ENCODE measurements at regions not wholly inside any gene's neighbourhood (a gene's known extent, or its start where the extent isn't known, plus 50 kb on each side); places are given as distances from the start of the nearest gene placed in this dataset.

GRCh38 chr1:78236716-78237115, 190.9 kb downstream of the GIPC2 start:
- no peak overlapping the region for H3K4me3 Mint-ChIP-seq
- Histone ChIP-seq H3K4me1 (ENCODE audit: insufficient read depth, low read length) (no peaks in the 10 kb centered on the region), H3K27ac (ENCODE audit: low read depth, low read length) (no peak overlapping the region), H3K27me3 (ENCODE audit: insufficient read depth, low read length, poor library complexity, severe bottlenecking) (no peaks in the 10 kb centered on the region), H3K4me3 (ENCODE audit: low read length) (no peak overlapping the region), H3K9me3 (ENCODE audit: low read length) (no peaks in the 10 kb centered on the region), H3K36me3 (ENCODE audit: insufficient read depth, low read length) (no peaks in the 10 kb centered on the region)
- peaks cover 0 to 12% of the 10 kb centered on the region in 2 donors for H3K27me3 Mint-ChIP-seq
- no peaks in the 10 kb centered on the region for H3K36me3 Mint-ChIP-seq
- peaks cover 0 to 7% (median 3%) of the 10 kb centered on the region in 5 donors for H3K9me3 Mint-ChIP-seq
- H3K27ac Mint-ChIP-seq = no peak overlapping the region
- CTCF ChIA-PET = no interaction called here
- H3K4me1 Mint-ChIP-seq = no peaks in the 10 kb centered on the region
- POLR2A ChIA-PET = no interaction called here
- DNase-seq = no peak

GRCh38 chr1:78237364-78237916, 191.7 kb downstream of the GIPC2 start:
- Histone ChIP-seq H3K4me1 (ENCODE audit: insufficient read depth, low read length) (no peaks in the 10 kb centered on the region), H3K27ac (ENCODE audit: low read depth, low read length) (no peak overlapping the region), H3K9me3 (ENCODE audit: low read length) (no peaks in the 10 kb centered on the region), H3K36me3 (ENCODE audit: insufficient read depth, low read length) (no peaks in the 10 kb centered on the region), H3K4me3 (ENCODE audit: low read length) (no peak overlapping the region), H3K27me3 (ENCODE audit: insufficient read depth, low read length, poor library complexity, severe bottlenecking) (no peaks in the 10 kb centered on the region)
- POLR2A ChIA-PET = no interaction called here
- Mint-ChIP-seq H3K27ac (no peak overlapping the region), H3K9me3 (peaks cover 0 to 7% (median 4%) of the 10 kb centered on the region in 5 donors), H3K36me3 (no peaks in the 10 kb centered on the region), H3K27me3 (peaks cover 0 to 6% of the 10 kb centered on the region in 2 donors), H3K4me3 (no peak overlapping the region), H3K4me1 (no peaks in the 10 kb centered on the region)
- DNase-seq = no peak
- CTCF ChIA-PET = no interaction called here

GRCh38 chr1:78240191-78240590, 194.4 kb downstream of the GIPC2 start:
- Histone ChIP-seq H3K27ac (ENCODE audit: low read depth, low read length) (no peak overlapping the region), H3K27me3 (ENCODE audit: insufficient read depth, low read length, poor library complexity, severe bottlenecking) (no peaks in the 10 kb centered on the region), H3K36me3 (ENCODE audit: insufficient read depth, low read length) (no peaks in the 10 kb centered on the region), H3K4me1 (ENCODE audit: insufficient read depth, low read length) (no peaks in the 10 kb centered on the region), H3K9me3 (ENCODE audit: low read length) (no peaks in the 10 kb centered on the region), H3K4me3 (ENCODE audit: low read length) (no peak overlapping the region)
- H3K27ac Mint-ChIP-seq = no peak overlapping the region
- no peak overlapping the region for H3K4me3 Mint-ChIP-seq
- H3K36me3 Mint-ChIP-seq = no peaks in the 10 kb centered on the region
- H3K9me3 Mint-ChIP-seq = peaks cover 0 to 7% (median 6%) of the 10 kb centered on the region in 5 donors
- peaks cover 0 to 6% of the 10 kb centered on the region in 2 donors for H3K27me3 Mint-ChIP-seq
- DNase-seq = no peak
- ChIA-PET CTCF (no interaction called here), POLR2A (no interaction called here)
- H3K4me1 Mint-ChIP-seq = no peaks in the 10 kb centered on the region

GRCh38 chr1:78240755-78241154, 195.0 kb downstream of the GIPC2 start:
- no peaks in the 10 kb centered on the region for H3K27me3 ChIP-seq (ENCODE audit: insufficient read depth, low read length, poor library complexity, severe bottlenecking)
- H3K9me3 Mint-ChIP-seq = peaks cover 0 to 7% (median 5%) of the 10 kb centered on the region in 5 donors
- no peak overlapping the region for H3K27ac ChIP-seq (ENCODE audit: low read depth, low read length)
- CTCF ChIA-PET = no interaction called here
- POLR2A ChIA-PET = no interaction called here
- H3K27me3 Mint-ChIP-seq = peaks cover 0 to 2% of the 10 kb centered on the region in 2 donors
- H3K4me1 Mint-ChIP-seq = no peaks in the 10 kb centered on the region
- no peak for DNase-seq
- H3K9me3 ChIP-seq (ENCODE audit: low read length) = no peaks in the 10 kb centered on the region
- H3K4me1 ChIP-seq (ENCODE audit: insufficient read depth, low read length) = no peaks in the 10 kb centered on the region
- no peaks in the 10 kb centered on the region for H3K36me3 ChIP-seq (ENCODE audit: insufficient read depth, low read length)
- no peak overlapping the region for H3K4me3 ChIP-seq (ENCODE audit: low read length)
- H3K27ac Mint-ChIP-seq = no peak overlapping the region
- no peak overlapping the region for H3K4me3 Mint-ChIP-seq
- H3K36me3 Mint-ChIP-seq = no peaks in the 10 kb centered on the region

- Mint-ChIP-seq H3K36me3 (no peaks in the 10 kb centered on the region), H3K27me3 (peaks cover 3 to 8% of the 10 kb centered on the region in 2 donors), H3K4me1 (no peaks in the 10 kb centered on the region), H3K4me3 (no peak overlapping the region), H3K27ac (no peak overlapping the region), H3K9me3 (peaks cover 1 to 9% (median 3%) of the 10 kb centered on the region in 5 donors)
- no peak overlapping the region for H3K4me3 ChIP-seq (ENCODE audit: low read length)
- no peaks in the 10 kb centered on the region for H3K4me1 ChIP-seq (ENCODE audit: insufficient read depth, low read length)
- H3K36me3 ChIP-seq (ENCODE audit: insufficient read depth, low read length) = no peaks in the 10 kb centered on the region
- H3K27ac ChIP-seq (ENCODE audit: low read depth, low read length) = no peak overlapping the region
- POLR2A ChIA-PET = no interaction called here
- H3K9me3 ChIP-seq (ENCODE audit: low read length) = no peaks in the 10 kb centered on the region
- H3K27me3 ChIP-seq (ENCODE audit: insufficient read depth, low read length, poor library complexity, severe bottlenecking) = no peaks in the 10 kb centered on the region
- CTCF ChIA-PET = no interaction called here
- no peak for DNase-seq
Measured at GRCh38 chr1:78247079-78247478, 201.3 kb downstream of the GIPC2 start.

GRCh38 chr1:78250201-78250600, 204.4 kb downstream of the GIPC2 start:
- Mint-ChIP-seq H3K36me3 (no peaks in the 10 kb centered on the region), H3K9me3 (peaks cover 2 to 7% (median 3%) of the 10 kb centered on the region in 5 donors), H3K27me3 (peaks cover 3 to 12% of the 10 kb centered on the region in 2 donors), H3K4me3 (no peak overlapping the region), H3K4me1 (no peaks in the 10 kb centered on the region), H3K27ac (peak overlapping the region in 1 of 8 donors; percentile 65)
- H3K27ac ChIP-seq (ENCODE audit: low read depth, low read length) = no peak overlapping the region
- POLR2A ChIA-PET = no interaction called here
- H3K36me3 ChIP-seq (ENCODE audit: insufficient read depth, low read length) = no peaks in the 10 kb centered on the region
- CTCF ChIA-PET = no interaction called here
- no peak overlapping the region for H3K4me3 ChIP-seq (ENCODE audit: low read length)
- H3K9me3 ChIP-seq (ENCODE audit: low read length) = no peaks in the 10 kb centered on the region
- DNase-seq = no peak
- H3K27me3 ChIP-seq (ENCODE audit: insufficient read depth, low read length, poor library complexity, severe bottlenecking) = no peaks in the 10 kb centered on the region
- H3K4me1 ChIP-seq (ENCODE audit: insufficient read depth, low read length) = no peaks in the 10 kb centered on the region

- no peak overlapping the region for H3K27ac Mint-ChIP-seq
- no peak for DNase-seq
- POLR2A ChIA-PET = no interaction called here
- Histone ChIP-seq H3K4me3 (ENCODE audit: low read length) (no peak overlapping the region), H3K36me3 (ENCODE audit: insufficient read depth, low read length) (no peaks in the 10 kb centered on the region), H3K9me3 (ENCODE audit: low read length) (no peaks in the 10 kb centered on the region), H3K27me3 (ENCODE audit: insufficient read depth, low read length, poor library complexity, severe bottlenecking) (no peaks in the 10 kb centered on the region), H3K4me1 (ENCODE audit: insufficient read depth, low read length) (no peaks in the 10 kb centered on the region), H3K27ac (ENCODE audit: low read depth, low read length) (no peak overlapping the region)
- no peak overlapping the region for H3K4me3 Mint-ChIP-seq
- H3K9me3 Mint-ChIP-seq = peaks cover 0 to 10% (median 2%) of the 10 kb centered on the region in 5 donors
- peaks cover 10 to 12% of the 10 kb centered on the region in 2 donors for H3K27me3 Mint-ChIP-seq
- CTCF ChIA-PET = no interaction called here
- H3K36me3 Mint-ChIP-seq = no peaks in the 10 kb centered on the region
- H3K4me1 Mint-ChIP-seq = no peaks in the 10 kb centered on the region
Measured at GRCh38 chr1:78254517-78254916, 208.8 kb downstream of the GIPC2 start.

- peaks cover 0 to 8% (median 5%) of the 10 kb centered on the region in 5 donors for H3K9me3 Mint-ChIP-seq
- H3K36me3 Mint-ChIP-seq = no peaks in the 10 kb centered on the region
- CTCF ChIA-PET = no interaction called here
- H3K27me3 ChIP-seq (ENCODE audit: insufficient read depth, low read length, poor library complexity, severe bottlenecking) = no peaks in the 10 kb centered on the region
- DNase-seq = no peak
- H3K27ac Mint-ChIP-seq = no peak overlapping the region
- no peaks in the 10 kb centered on the region for H3K4me1 ChIP-seq (ENCODE audit: insufficient read depth, low read length)
- H3K4me3 Mint-ChIP-seq = no peak overlapping the region
- H3K4me3 ChIP-seq (ENCODE audit: low read length) = no peak overlapping the region
- H3K27me3 Mint-ChIP-seq = peaks cover 10% of the 10 kb centered on the region in 2 donors
- H3K9me3 ChIP-seq (ENCODE audit: low read length) = no peaks in the 10 kb centered on the region
- no peaks in the 10 kb centered on the region for H3K4me1 Mint-ChIP-seq
- no peaks in the 10 kb centered on the region for H3K36me3 ChIP-seq (ENCODE audit: insufficient read depth, low read length)
- POLR2A ChIA-PET = no interaction called here
- no peak overlapping the region for H3K27ac ChIP-seq (ENCODE audit: low read depth, low read length)
Measured at GRCh38 chr1:78255383-78255782, 209.6 kb downstream of the GIPC2 start.

- peaks cover 0 to 8% (median 5%) of the 10 kb centered on the region in 5 donors for H3K9me3 Mint-ChIP-seq
- peaks cover 7 to 10% of the 10 kb centered on the region in 2 donors for H3K27me3 Mint-ChIP-seq
- H3K36me3 Mint-ChIP-seq = no peaks in the 10 kb centered on the region
- H3K4me1 ChIP-seq (ENCODE audit: insufficient read depth, low read length) = no peaks in the 10 kb centered on the region
- POLR2A ChIA-PET = no interaction called here
- no peaks in the 10 kb centered on the region for H3K4me1 Mint-ChIP-seq
- H3K27ac ChIP-seq (ENCODE audit: low read depth, low read length) = no peak overlapping the region
- H3K4me3 Mint-ChIP-seq = no peak overlapping the region
- no peak overlapping the region for H3K4me3 ChIP-seq (ENCODE audit: low read length)
- H3K36me3 ChIP-seq (ENCODE audit: insufficient read depth, low read length) = no peaks in the 10 kb centered on the region
- H3K9me3 ChIP-seq (ENCODE audit: low read length) = no peaks in the 10 kb centered on the region
- H3K27ac Mint-ChIP-seq = no peak overlapping the region
- CTCF ChIA-PET = no interaction called here
- DNase-seq = no peak
- no peaks in the 10 kb centered on the region for H3K27me3 ChIP-seq (ENCODE audit: insufficient read depth, low read length, poor library complexity, severe bottlenecking)
Measured at GRCh38 chr1:78255846-78256245, 210.1 kb downstream of the GIPC2 start.

All from CD8-positive, alpha-beta memory T cell (primary cell).